A673 (cell line): ENCODE measurements at regions not wholly inside any gene's neighbourhood (a gene's known extent, or its start where the extent isn't known, plus 50 kb on each side); places are given as distances from the start of the nearest gene placed in this dataset.

Experiments
- BruUV-seq: library from RNA; stranded (reverse); fragments of 400-500 nt; replicated peaks from 2 replicates; lab custom pipeline; 2021; lab: Mats Ljungman, UMichigan
- CTCF ChIA-PET: fragments of 300-600 bp; sonication (Branson Sonifier 250); formaldehyde crosslinking; loops from one replicate; lab custom pipeline; 2022; ENCODE audit warnings: antibody characterized with exemption; lab: Charles Lee
- POLR2A ChIA-PET: fragments of 300-600 bp; sonication (Branson Sonifier 250); formaldehyde crosslinking; loops from one replicate; lab custom pipeline; 2022; ENCODE audit warnings: antibody characterized with exemption; ENCODE audit not compliant: low non-redundant PET; lab: Charles Lee
- DNase-seq: peaks from one replicate; pipeline ENCODE4 v3.0.0-alpha.2; 2015; ENCODE audit warnings: low spot score
- H3K27ac ChIP-seq: fragments of 200-600 bp; sonication (generic); 2 replicates; pipeline ENCODE4 v1.5.1; 2016; ENCODE audit warnings: mixed run types, low read depth, mild to moderate bottlenecking, mixed read lengths, antibody characterized with exemption, low read length; ENCODE audit not compliant: poor library complexity, severe bottlenecking
- H3K27me3 ChIP-seq: fragments of 200-600 bp; sonication (generic); replicated peaks from 2 replicates; pipeline ENCODE4 v1.6.1; 2017; ENCODE audit warnings: mixed run types, low read depth, mild to moderate bottlenecking, mixed read lengths, antibody characterized with exemption, low read length; ENCODE audit not compliant: insufficient read depth, poor library complexity
- H3K36me3 ChIP-seq: fragments of 200-600 bp; sonication (generic); 2 replicates; pipeline ENCODE4 v1.6.1; 2016; ENCODE audit warnings: mixed run types, mild to moderate bottlenecking, mixed read lengths, antibody characterized with exemption, low read length; ENCODE audit not compliant: insufficient read depth, poor library complexity, severe bottlenecking
- H3K4me1 ChIP-seq: fragments of 200-600 bp; sonication (generic); 2 replicates; pipeline ENCODE4 v1.6.1; 2017; ENCODE audit warnings: mixed run types, mild to moderate bottlenecking, mixed read lengths, antibody characterized with exemption, low read length; ENCODE audit not compliant: insufficient read depth, poor library complexity, severe bottlenecking
- H3K4me3 ChIP-seq: fragments of 200-600 bp; sonication (generic); 2 replicates; pipeline ENCODE4 v1.5.1; 2016; ENCODE audit warnings: low read depth, mixed run types, mild to moderate bottlenecking, mixed read lengths, low read length; ENCODE audit not compliant: poor library complexity, severe bottlenecking
- H3K9me3 ChIP-seq: fragments of 200-600 bp; sonication (generic); 2 replicates; pipeline ENCODE4 v1.6.1; 2016; ENCODE audit warnings: mixed run types, low read depth, mild to moderate bottlenecking, mixed read lengths, antibody characterized with exemption, low read length; ENCODE audit not compliant: poor library complexity, severe bottlenecking
- EZH2 ChIP-seq: fragments of 200-600 bp; sonication (generic); IDR thresholded peaks from 2 replicates; pipeline ENCODE4 v1.6.1; 2017; ENCODE audit warnings: borderline replicate concordance, low read depth, mild to moderate bottlenecking, mixed read lengths, antibody characterized with exemption, low read length; ENCODE audit not compliant: poor library complexity, severe bottlenecking
- intact Hi-C: fragments of 100-400 bp; cut with micrococcal nuclease; formaldehyde crosslinking; loops from one replicate; pipeline ENCODE4 v1.10.0; 2022; ENCODE audit not compliant: unreplicated experiment
- TF ChIP-seq, protein P1 (sequence below): fragments of 300-800, 200-600 bp; sonication (generic); conservative IDR thresholded peaks from 2 replicates; pipeline ENCODE4 v1.5.1; 2017; ENCODE audit warnings: low read depth, mild to moderate bottlenecking, antibody characterized with exemption, low read length, moderate library complexity, mixed read lengths

DNA sequence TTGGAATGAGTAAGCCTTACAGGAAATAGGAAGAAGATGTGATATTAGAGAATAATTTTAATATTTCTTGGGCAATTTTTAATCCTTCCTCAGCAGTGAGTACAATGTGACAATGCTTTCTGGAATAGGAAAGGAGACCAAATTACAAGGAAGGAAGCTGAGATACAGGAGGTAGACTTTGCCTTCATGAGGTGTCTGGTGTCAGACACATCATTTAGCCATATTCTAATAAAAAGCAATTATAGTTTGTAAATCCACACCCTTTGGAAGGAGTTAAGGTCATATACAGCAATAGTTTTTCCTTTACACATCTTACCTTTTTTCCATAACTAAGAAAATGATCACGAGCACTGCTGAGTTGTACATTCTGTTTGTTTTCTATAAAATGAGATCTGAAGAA, 390.4 kb downstream of the SH3GL2 start:
- no peak for TF ChIP-seq EZH2
- TF ChIP-seq, protein P1, sequence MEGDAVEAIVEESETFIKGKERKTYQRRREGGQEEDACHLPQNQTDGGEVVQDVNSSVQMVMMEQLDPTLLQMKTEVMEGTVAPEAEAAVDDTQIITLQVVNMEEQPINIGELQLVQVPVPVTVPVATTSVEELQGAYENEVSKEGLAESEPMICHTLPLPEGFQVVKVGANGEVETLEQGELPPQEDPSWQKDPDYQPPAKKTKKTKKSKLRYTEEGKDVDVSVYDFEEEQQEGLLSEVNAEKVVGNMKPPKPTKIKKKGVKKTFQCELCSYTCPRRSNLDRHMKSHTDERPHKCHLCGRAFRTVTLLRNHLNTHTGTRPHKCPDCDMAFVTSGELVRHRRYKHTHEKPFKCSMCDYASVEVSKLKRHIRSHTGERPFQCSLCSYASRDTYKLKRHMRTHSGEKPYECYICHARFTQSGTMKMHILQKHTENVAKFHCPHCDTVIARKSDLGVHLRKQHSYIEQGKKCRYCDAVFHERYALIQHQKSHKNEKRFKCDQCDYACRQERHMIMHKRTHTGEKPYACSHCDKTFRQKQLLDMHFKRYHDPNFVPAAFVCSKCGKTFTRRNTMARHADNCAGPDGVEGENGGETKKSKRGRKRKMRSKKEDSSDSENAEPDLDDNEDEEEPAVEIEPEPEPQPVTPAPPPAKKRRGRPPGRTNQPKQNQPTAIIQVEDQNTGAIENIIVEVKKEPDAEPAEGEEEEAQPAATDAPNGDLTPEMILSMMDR: no peak
- ChIA-PET CTCF (no interaction called here), POLR2A (no interaction called here)
- BruUV-seq: no TSS peak
- no peaks in the 10 kb centered on the region for H3K27me3 ChIP-seq
- intact Hi-C loops: loop anchor here (10.0 kb wide), 1 partner anchor 64 kb away; no protein-coding TSS in a partner anchor
- no peak overlapping the region for H3K27ac ChIP-seq
- no peaks in the 10 kb centered on the region for H3K9me3 ChIP-seq
- DNase-seq: no peak
- no peaks in the 10 kb centered on the region for H3K36me3 ChIP-seq
- H3K4me3 ChIP-seq: no peak overlapping the region
- H3K4me1 ChIP-seq: no peaks in the 10 kb centered on the region

GRCh38 chr9:17970277-17970676, 391.4 kb downstream of the SH3GL2 start:
- Histone ChIP-seq H3K27me3 (no peaks in the 10 kb centered on the region), H3K9me3 (no peaks in the 10 kb centered on the region), H3K4me1 (no peaks in the 10 kb centered on the region), H3K36me3 (no peaks in the 10 kb centered on the region), H3K27ac (no peak overlapping the region), H3K4me3 (no peak overlapping the region)
- DNase-seq: no peak
- BruUV-seq: no TSS peak
- TF ChIP-seq, protein P1: no peak
- no peak for TF ChIP-seq EZH2
- intact Hi-C loops: no loop called here
- CTCF ChIA-PET: no interaction called here
- POLR2A ChIA-PET: no interaction called here

GRCh38 chr9:17978773-17979172, 399.9 kb downstream of the SH3GL2 start:
- TF ChIP-seq, protein P1: no peak
- no peak for TF ChIP-seq EZH2
- Histone ChIP-seq H3K27me3 (no peaks in the 10 kb centered on the region), H3K4me3 (no peak overlapping the region), H3K27ac (no peak overlapping the region), H3K4me1 (no peaks in the 10 kb centered on the region), H3K36me3 (no peaks in the 10 kb centered on the region), H3K9me3 (no peaks in the 10 kb centered on the region)
- BruUV-seq: no TSS peak
- POLR2A ChIA-PET: no interaction called here
- DNase-seq: no peak
- intact Hi-C loops: no loop called here
- CTCF ChIA-PET: no interaction called here
